Liver (tissue), 2 donors: ENCODE measurements at regions not wholly inside any gene's neighbourhood (a gene's known extent, or its start where the extent isn't known, plus 50 kb on each side); places are given as distances from the start of the nearest gene placed in this dataset.

ENCODE experiments used
- CTCF ChIP-seq: fragments of 150-350 bp; IDR thresholded peaks from 2 replicates; pipeline ENCODE4 v1.5.1; 2017; ENCODE audit warnings: improper control_type of control experiment, low read depth, low read length; ENCODE audit not compliant: missing input control
- ZBTB33 ChIP-seq: IDR thresholded peaks from 2 replicates; pipeline ENCODE4 v1.6.1; 2016; ENCODE audit warnings: antibody characterized with exemption
- donor health status: healthy.

DNA sequence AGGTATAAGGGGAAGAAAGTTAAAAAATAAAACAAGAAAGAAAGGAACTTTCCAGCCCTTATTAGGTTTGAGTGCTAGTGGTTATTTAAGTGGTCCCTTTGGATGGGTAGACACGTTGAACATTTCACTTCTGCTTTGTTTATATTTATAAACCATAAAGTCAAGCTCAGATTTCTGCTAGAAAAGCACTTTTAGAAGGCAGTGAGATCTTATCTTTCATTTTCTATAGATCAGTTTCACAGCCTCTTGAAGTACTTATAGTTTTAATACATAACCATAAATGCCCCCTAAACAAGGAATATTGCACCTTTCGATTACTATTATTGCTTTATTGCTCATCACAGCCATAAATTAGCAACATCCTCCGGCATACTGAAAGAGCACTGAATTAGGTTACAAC lies 446.8 kb upstream of the PLXNA2 start:
- TF ChIP-seq CTCF, result no peak
- TF ChIP-seq ZBTB33, result no peak
